GM21423 (cell line): ENCODE measurements at regions not wholly inside any gene's neighbourhood (a gene's known extent, or its start where the extent isn't known, plus 50 kb on each side); places are given as distances from the start of the nearest gene placed in this dataset.

ENCODE experiments used
- ATAC-seq: cut with Tn5 transposase; IDR thresholded peaks from one replicate; pipeline ENCODE4 v1.9.1; 2021; ENCODE audit warnings: mild to moderate bottlenecking, moderate library complexity; ENCODE audit not compliant: unreplicated experiment

DNA sequence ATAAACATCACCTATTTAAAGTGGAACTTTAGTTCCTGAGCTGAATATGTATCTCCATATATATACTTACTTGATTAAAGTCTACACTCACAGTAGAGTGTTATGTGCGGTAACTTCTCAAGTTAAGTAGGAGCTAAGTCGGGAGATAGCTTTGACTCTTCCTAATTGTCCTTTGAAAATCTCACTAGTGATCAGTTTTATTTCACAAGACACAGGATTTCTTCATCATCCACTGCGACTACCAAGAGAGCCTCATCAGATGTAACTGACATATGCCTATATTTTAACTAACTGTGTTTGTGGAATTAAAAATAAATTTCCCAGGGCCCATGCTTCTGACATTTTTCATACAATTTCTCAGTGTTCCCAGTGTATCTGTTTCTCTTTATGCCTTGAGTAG, 1664.0 kb downstream of the EFNB2 start:
- no peak for ATAC-seq

DNA sequence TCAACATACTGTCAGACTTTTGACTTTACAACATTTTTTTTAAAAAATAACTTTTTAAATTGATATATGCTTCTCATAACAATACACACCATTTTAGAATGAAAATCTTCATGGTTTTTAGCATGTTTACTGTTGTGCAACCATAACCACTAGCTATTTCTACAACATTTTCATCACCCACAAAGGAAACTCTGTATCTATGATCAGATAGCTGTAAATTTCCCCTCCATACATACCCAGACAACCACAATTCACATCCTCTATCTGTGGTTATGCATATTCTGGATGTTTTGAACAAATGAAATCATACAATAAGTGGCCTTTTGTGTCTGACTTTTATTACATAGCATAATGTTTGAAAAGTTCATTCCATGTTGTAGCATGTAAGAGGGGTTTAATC, 1666.0 kb downstream of the EFNB2 start:
- ATAC-seq, result no peak

DNA sequence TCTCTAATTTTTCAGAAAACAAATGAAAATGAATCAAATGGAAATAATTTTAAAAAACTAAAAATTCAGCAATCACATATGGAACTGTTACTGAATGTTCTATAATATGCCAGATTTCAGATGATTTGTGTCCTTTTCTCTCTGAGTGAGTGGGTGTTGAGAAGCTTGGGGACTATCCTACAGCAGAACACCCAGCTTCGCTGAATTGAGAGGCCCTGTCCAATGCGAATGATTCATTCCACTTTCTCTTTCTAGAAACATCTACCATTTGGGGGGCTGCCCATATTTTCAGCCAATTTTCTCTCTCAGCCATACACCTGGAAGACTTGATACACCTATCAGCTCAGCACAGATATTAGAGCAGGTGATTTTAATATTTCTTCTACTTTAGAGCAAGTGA, 1666.7 kb downstream of the EFNB2 start:
- no peak for ATAC-seq

DNA sequence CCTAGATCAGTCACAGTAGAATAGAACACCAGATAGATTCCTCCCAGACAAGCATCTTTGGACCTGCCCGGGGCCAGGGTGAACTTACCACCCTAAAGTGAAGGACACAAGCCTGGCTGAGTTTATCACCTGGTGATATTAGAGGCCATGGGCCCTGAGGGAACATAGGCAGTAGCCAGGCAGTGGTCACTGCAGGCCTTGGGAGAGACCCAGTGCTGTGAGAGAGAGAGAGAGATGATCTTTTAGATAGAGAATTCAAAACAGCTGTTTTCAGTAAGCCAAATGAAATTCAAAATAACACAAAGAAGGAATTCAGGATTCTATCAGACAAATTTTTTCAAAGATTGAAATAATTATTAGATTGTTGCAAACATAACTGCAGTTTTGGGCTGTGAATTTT, 1679.9 kb downstream of the EFNB2 start:
- ATAC-seq, result no peak

DNA sequence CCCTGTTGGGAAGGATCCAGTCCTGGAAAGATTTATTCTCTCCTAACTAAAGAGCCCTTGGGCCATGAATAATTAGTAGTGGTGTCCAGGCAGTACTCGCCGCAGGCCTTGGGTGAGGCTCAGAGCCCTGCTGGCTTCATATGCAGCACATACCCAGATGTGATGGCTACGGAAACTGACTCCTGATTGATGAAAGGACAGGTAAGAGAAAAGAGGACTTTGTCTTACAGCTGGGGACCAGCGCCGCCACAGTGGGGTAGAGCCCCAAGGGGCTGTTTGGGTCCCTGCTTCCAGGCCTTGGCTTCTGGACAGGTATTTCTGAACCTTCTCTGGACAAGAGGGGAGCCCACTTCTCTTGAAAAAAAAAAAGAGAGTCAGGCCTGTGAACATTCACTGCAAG, 1680.8 kb downstream of the EFNB2 start:
- ATAC-seq, result no peak

DNA sequence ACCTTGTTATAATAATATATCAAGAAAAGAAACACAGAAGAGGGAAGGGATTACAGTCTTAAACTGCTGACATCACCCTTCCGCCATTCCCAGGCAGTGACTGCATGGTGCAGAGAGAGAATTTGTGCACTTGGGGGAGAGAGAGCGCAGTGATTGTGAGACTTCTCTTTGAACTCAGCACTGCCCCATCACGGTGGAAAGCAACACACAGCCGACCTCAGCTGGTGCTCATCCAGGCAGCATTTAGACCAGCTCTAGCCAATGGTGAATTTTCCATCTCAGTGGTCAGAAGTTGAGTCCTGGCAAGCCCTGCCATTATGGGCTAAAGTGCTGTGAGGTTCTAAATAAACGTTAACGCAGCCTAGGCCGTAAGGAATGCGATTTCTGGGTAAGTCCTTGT, 1681.5 kb downstream of the EFNB2 start:
- ATAC-seq, result no peak

DNA sequence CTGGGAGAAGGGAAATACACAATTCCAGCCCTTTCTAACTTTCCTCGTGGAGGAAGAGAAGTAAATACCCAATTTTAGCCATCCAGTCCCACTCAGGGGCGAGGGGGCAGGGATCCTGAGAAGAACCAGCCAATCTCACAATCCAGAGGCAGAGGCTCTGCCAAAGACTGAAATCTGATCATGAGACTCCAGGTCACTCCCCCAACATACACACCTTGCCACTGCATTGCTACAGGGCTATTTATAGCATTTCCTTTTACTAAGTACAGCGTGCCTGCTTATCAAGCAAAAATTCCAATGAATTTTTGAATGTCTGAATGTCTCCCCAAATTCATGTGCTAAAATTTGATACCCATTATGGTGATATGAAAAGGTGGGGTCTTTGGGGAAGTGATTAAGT, 1687.5 kb downstream of the EFNB2 start:
- no peak for ATAC-seq

DNA sequence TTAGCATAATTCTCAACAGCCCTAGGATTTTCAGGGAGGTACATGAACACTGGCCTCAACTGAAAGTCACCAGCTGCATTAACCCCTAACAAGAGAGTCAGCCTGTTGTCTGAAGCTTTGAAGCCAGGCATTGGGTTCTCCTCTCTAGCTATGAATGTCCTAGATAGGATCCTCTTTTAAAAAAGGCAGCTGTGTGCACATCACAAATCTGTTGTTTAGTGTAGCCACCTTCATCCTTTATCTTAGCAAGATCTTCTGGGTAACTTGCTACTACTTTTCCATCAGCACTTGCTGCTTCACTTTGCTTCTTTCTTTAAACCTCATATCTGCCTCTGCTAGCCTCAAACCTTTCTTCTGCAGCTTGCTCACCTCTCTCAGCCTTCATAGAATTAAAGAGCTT, 1692.1 kb downstream of the EFNB2 start:
- no peak for ATAC-seq

DNA sequence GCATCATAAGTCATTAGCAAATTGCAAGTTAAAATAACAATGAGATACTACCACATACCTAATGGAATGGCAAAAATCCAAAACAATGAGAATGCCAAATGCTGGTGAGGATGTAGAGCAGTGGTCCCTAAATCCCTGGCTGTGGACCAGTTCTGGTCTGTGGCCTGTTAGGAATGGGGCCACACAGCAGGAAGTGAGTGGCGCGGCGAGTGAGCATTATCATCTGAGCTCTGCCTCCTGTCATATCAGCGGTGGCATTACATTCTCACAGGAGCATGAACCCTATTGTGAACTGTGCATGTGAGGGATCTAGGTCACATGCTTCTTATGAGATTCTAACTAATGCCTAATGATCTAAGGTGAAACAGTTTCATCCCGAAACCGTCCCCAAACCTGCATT, 1694.4 kb downstream of the EFNB2 start:
- ATAC-seq, result no peak

DNA sequence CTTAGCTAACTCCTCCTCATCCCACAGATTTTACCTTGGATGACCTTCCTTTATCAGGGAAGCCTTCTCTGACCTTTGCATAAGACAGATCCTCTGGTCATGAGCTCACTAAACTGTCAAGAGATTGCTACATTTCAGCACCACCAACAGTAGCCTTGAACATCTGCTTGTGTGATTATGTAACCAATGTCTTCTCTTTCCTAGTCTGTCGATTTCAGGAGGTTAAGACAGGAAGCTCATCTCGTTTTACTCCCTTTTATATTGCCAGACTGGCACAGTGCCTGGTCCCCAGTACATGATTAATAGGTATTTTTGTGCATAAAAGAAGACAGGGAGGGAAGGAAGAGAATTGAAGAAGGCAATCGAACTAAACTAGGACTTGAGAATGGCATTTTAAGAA, 1697.7 kb downstream of the EFNB2 start:
- no peak for ATAC-seq

DNA sequence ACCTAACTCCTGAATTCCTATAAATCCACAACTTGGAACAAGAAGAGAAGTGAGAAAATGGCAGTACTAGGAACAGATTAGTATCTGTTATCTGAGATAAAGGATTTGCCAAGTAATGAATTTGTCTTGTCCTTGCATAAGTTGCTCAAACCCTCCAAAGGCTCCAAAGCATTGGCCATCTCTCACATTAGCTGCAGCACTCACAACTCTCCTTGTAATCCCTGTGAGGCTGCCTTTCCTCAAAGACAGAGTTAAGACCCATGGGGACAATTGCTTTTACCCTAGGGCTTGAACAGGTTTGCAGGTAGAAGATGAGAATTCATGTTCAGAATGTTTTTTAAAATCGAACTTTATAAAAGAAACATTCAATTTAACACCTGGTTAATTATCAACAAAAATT, 1702.2 kb downstream of the EFNB2 start:
- ATAC-seq, result no peak

DNA sequence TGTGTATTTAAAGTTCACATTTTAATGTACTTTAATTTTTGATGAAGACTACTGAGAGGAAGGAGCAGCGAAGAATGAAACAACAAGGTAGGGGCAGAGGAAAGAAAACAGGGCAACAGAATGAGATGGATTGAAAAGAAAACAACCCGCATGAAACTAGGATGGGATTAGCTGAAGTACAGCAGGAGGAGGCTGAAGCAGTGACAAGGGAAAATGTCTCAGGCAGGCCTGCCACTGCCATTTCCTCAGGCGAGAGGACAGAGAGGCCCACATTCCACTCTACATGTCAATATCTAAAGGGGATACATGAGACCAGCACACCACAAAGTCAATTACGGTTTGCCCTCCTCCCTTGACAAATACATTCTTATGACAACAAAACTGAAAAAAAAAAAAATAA, 1703.2 kb downstream of the EFNB2 start:
- no peak for ATAC-seq

DNA sequence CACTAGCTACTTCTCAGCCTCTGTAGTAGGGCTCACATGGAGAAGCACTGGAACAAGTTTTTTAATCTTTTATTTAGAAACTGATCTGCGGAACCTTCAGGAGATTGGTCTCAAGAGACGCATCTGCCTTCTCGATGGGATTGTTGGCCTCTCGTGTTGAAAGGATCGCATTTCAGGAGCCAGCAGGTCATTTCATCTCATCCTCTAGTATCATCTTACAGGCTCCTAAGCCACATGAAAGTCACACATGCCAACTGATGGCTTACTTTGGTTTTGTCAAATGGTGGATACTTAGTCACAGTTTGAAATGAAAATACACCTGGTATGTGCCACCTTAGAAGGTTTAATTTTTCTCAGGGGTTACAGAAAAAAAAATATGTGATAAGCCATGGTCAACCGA, 1703.6 kb downstream of the EFNB2 start:
- ATAC-seq, result no peak

DNA sequence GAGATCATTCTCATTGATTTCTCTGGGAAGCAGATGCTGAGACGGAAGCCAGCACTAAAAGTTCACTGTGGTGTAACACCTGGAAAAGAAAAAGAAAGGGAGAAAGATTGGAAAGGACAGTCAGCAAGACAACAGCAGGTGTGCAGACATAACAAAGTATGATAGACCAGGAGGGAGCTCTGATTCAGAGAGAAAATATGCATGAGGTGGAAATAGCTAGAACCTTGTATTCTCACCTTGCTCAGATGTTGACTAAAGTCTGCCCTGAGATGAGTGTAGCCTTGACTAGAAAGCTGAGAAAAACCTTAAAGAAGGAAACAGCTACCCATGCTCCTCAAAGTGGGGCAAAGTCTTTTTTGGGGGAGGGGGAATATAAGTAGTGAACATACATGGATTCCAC, 1711.8 kb downstream of the EFNB2 start:
- no peak for ATAC-seq

DNA sequence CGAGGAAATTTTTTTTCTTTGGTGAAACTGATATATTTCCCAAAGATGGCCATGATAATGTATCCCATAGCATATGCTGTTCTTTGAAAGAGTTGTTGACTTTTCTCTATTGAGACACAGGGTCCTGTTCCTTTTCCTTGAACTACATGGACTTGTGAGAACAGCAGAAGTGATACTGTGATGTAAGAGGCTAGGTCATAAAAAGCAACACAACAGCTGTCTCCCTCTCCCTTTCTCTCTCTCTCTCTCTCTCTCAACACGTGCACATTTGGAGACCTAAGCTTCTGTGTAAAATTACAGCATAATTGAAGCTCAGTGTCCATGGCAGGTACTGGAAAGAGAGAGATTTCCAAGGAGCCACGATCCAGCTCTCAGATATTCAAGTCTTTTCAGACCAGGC, 1712.4 kb downstream of the EFNB2 start:
- ATAC-seq, result no peak

DNA sequence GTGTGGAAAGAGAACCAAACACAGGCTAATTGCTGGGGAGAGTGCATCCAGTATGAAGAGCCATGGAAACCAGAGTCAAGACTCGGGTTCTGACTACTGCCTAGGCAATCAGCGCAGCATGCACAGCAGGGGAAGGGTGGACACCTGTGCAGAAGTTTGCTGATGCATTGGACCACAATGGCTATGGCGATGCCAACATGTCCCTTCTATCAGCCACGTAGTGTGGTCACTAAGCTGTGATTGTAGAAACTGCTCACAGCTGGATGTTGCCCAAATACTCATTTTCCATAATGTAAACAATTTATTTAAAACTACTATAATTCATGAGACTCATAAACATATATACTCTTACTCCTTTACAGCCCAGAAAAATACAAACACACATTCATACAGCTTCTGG, 1718.2 kb downstream of the EFNB2 start:
- ATAC-seq, result no peak

DNA sequence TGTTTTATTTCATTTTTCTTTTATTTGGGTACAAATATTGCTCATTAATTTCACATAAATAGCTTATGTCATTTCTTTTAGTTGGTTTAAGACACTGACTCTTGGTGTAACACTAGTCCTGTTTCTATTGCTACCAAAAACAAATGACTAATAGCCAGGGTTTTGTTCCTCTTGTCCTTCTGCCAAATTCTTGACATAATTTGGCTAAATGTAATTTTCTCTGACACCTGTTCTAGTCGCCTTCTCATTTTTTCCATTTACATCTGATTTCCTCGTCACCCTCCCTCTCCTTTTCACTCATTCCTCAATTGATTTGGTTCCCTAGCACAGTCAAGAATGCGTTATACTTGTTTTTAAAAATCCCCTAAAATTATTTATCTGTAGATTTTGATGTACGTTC, 1718.7 kb downstream of the EFNB2 start:
- ATAC-seq, result no peak

DNA sequence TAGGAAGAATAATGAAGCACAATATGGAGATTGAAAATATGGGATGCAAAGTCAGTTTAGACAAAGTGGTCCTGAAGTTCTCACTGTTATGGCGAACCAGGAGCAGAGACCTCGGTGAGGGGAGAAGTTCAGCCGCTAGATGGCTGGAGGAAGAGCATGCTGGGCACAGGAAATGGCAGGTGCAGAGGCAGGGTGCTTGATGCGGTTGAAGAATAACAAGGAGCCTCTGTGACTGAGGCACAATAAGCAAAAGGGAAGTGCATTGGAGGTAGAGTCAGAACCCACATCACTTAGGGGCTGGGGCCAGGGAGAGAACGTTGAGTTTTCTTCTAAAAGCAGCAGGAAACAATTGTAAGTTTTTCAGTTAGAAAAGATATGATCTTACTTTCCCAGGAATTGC, 1725.2 kb downstream of the EFNB2 start:
- ATAC-seq, result no peak

DNA sequence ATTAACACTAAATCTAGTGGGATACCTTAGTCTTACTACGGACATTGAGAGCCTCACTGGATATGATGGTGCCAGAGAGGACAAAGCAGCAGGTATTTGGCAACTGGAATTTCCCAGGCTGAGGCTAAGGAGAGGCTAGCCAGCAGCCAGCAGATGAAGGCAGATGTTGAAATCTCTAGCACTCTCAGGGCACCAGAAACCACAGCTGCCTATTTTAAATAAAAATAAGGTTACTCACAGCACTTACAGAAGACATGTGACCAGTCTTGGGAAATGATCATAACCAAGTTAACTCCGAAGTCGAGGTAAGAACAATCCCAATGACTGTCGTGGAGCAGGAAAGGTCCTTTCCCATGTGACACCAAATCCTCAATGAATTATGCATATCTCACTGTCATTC, 1726.0 kb downstream of the EFNB2 start:
- ATAC-seq, result no peak

DNA sequence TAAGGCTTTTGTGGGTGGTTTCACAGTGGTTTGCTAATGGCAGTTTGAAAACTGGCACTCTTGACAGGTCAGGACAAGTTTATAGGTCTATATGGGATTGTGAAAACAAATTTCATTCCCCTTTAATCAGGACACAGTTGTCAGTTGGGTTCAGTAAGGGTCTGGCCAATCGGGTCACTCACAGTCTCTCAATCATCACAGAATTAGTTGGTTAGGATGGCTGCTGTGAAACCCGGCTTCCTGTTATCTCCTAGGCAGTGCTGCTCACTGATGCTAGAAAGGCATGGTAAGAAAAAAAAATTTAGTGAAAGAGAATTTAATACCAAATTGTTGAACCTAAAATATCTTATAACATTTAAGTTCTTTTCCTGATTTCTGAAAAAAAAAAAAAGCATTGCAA, 1730.1 kb downstream of the EFNB2 start:
- ATAC-seq, result no peak

DNA sequence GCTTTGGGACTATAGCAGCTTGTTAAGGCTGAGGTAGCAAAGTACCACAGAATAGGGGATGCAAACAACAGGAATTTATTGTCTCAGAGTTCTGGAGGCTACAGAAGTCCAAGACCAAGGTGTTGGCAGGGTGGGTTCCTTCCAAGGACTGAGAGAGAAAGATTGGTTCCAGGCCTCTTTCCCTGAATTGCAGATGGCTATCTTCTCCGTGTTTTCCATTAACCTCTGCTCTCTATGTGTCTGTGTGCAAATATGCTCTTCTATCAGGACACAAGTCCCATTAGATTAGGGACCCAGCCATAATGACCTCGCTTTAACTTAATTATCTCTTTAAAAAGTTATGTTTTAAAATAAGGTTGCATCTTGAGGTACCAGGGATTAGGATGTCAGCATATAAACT, 1732.9 kb upstream of the SLC10A2 start:
- ATAC-seq, result no peak

DNA sequence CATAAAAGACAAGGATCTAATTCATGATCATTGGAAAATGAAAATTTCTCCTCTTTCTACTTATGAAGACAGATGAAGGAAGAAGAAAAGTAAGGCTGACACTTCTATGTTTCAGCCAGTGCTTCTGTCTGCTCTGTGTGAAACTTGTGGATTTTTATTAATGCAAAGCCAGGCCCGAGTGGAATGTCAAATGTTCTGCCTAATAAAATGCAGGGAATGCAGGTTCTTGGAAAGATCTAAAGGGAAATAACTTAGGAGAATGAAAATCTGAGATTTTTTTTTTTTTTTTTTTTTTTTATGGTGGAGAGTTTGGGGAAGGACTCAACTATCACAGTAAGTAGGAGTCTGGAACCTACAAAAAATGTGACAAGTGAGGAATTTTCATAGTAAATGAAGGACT, 1732.3 kb upstream of the SLC10A2 start:
- no peak for ATAC-seq

DNA sequence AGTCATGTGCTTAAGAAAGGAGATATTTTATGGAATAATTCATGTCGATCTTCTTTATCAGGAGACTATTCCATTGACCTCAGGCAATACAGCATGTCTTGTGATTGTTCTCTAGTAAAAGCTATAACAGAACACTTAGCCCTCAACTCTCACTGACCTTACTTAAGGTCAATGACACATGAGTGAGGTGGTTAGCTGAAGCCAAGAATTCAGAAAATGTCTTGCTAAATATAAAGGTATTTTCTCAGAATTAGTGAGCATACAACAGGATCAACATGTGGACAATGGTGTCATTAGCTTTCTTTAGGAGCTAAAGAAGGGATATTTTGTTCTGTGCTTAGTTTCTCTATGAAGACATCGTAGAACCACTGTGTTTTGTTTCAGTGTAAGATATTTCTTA, 1730.4 kb upstream of the SLC10A2 start:
- no peak for ATAC-seq

DNA sequence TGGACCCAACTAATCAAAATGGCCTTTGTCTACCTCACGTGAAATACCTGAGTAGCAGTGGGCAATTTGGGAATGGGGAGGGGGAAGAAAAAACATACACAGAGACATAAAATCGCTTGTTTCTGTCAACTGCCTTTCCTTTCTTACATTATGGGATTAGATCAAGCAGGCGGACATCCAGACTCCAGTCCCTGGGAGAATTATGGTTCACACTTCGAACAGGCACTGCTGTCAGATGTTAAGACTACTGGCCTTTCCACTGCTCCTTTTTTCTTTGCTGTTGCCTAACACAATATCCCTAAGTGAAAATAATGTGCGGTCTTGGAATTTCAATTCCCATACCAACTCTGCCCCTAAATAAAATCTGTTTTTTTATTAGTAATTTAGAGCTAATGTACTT, 1719.7 kb upstream of the SLC10A2 start:
- ATAC-seq, result no peak
